MCF 10A (cell line): ENCODE measurements at regions not wholly inside any gene's neighbourhood (a gene's known extent, or its start where the extent isn't known, plus 50 kb on each side); places are given as distances from the start of the nearest gene placed in this dataset.
A peak's percentile ranks its signal among the peaks of the same experiment; 100 is the strongest.

ENCODE experiments used
- BruUV-seq: library from RNA; stranded (reverse); fragments of 400-500 nt; replicated peaks from 2 replicates; lab custom pipeline; 2021; lab: Mats Ljungman, UMichigan
- CTCF ChIA-PET: fragments of 300-600 bp; sonication (Branson Sonifier 250); formaldehyde crosslinking; extraction: SDS; loops from one replicate; lab custom pipeline; 2021; ENCODE audit warnings: antibody characterized with exemption, inconsistent platforms; lab: Yijun Ruan, JAX
- POLR2A ChIA-PET: fragments of 300-600, 350-650 bp; sonication (Branson Sonifier 250); formaldehyde crosslinking; extraction: SDS; loops from one replicate; lab custom pipeline; 2020; ENCODE audit warnings: antibody characterized with exemption, inconsistent platforms; lab: Yijun Ruan, JAX
- DNase-seq: peaks from one replicate; pipeline ENCODE4 v3.0.0-alpha.2; 2018; ENCODE audit not compliant: unreplicated experiment
- H3K27ac Mint-ChIP-seq: one replicate; pipeline ENCODE4 v1.8.0; 2022; ENCODE audit warnings: mild to moderate bottlenecking, low read depth, mixed read lengths; ENCODE audit not compliant: unreplicated experiment
- H3K27me3 Mint-ChIP-seq: one replicate; pipeline ENCODE4 v1.8.0; 2022; ENCODE audit warnings: mixed read lengths; ENCODE audit not compliant: insufficient read depth, unreplicated experiment
- H3K36me3 Mint-ChIP-seq: one replicate; pipeline ENCODE4 v1.8.0; 2022; ENCODE audit warnings: mild to moderate bottlenecking, moderate library complexity, mixed read lengths; ENCODE audit not compliant: insufficient read depth, unreplicated experiment
- H3K4me1 Mint-ChIP-seq: one replicate; pipeline ENCODE4 v1.8.0; 2022; ENCODE audit warnings: mixed read lengths; ENCODE audit not compliant: insufficient read depth, unreplicated experiment
- H3K4me3 Mint-ChIP-seq: one replicate; pipeline ENCODE4 v1.8.0; 2022; ENCODE audit warnings: mild to moderate bottlenecking, moderate library complexity, mixed read lengths; ENCODE audit not compliant: unreplicated experiment
- H3K9me3 Mint-ChIP-seq: one replicate; pipeline ENCODE4 v1.8.0; 2022; ENCODE audit warnings: mixed read lengths; ENCODE audit not compliant: unreplicated experiment
- CTCF ChIP-seq: fragments of 200-600 bp; IDR thresholded peaks from one replicate; pipeline ENCODE4 v1.8.0; 2022; ENCODE audit warnings: antibody characterized with exemption, mild to moderate bottlenecking; ENCODE audit not compliant: unreplicated experiment
- intact Hi-C: fragments of 100-400 bp; cut with micrococcal nuclease; formaldehyde crosslinking; loops from 2 replicates; pipeline ENCODE4 v1.14.1; 2022

GRCh38 chr4:11507920-11508319 is 79.2 kb upstream of the HS3ST1 start:
- H3K27ac Mint-ChIP-seq = no peak overlapping the region
- H3K36me3 Mint-ChIP-seq = no peaks in the 10 kb centered on the region
- H3K27me3 Mint-ChIP-seq = no peaks in the 10 kb centered on the region
- DNase-seq = peak; percentile 33
- BruUV-seq = no TSS peak
- POLR2A ChIA-PET = no interaction called here
- CTCF ChIA-PET = interaction anchor here (0.6 to 1.0 kb wide), 2 partner anchors 159 to 212 kb away, joined by 3 read pairs; no protein-coding TSS in a partner anchor
- TF ChIP-seq CTCF = no peak
- no peaks in the 10 kb centered on the region for H3K9me3 Mint-ChIP-seq
- peaks cover 33% of the 10 kb centered on the region for H3K4me1 Mint-ChIP-seq
- H3K4me3 Mint-ChIP-seq = no peak overlapping the region
- intact Hi-C loops = no loop called here

- Mint-ChIP-seq H3K27me3 (no peaks in the 10 kb centered on the region), H3K4me3 (no peak overlapping the region), H3K27ac (no peak overlapping the region), H3K4me1 (peaks cover 23% of the 10 kb centered on the region), H3K36me3 (no peaks in the 10 kb centered on the region), H3K9me3 (no peaks in the 10 kb centered on the region)
- no peak for TF ChIP-seq CTCF
- CTCF ChIA-PET = no interaction called here
- intact Hi-C loops = no loop called here
- POLR2A ChIA-PET = interaction anchor here (0.8 to 1.5 kb wide), 3 partner anchors 10 to 137 kb away, joined by 3 to 4 read pairs (median 3); no protein-coding TSS in a partner anchor
- no peak for DNase-seq
- no TSS peak for BruUV-seq
These were observed 77.5 kb upstream of the HS3ST1 start for GRCh38 chr4:11506194-11506593.

GRCh38 chr4:11505221-11505971 is 76.7 kb upstream of the HS3ST1 start:
- H3K36me3 Mint-ChIP-seq = no peaks in the 10 kb centered on the region
- no peaks in the 10 kb centered on the region for H3K9me3 Mint-ChIP-seq
- DNase-seq = peak; percentile 89
- H3K4me3 Mint-ChIP-seq = no peak overlapping the region
- ChIA-PET CTCF (interaction anchor here (0.6 to 0.7 kb wide), 2 partner anchors 185 to 432 kb away, joined by 4 to 5 read pairs; no protein-coding TSS in a partner anchor), POLR2A (interaction anchor here (0.8 to 1.5 kb wide), 3 partner anchors 9 to 138 kb away, joined by 3 to 4 read pairs (median 3); no protein-coding TSS in a partner anchor)
- TF ChIP-seq CTCF = no peak
- no peaks in the 10 kb centered on the region for H3K27me3 Mint-ChIP-seq
- peak overlapping the region; percentile 8 for H3K27ac Mint-ChIP-seq
- intact Hi-C loops = no loop called here
- no TSS peak for BruUV-seq
- peaks cover 23% of the 10 kb centered on the region for H3K4me1 Mint-ChIP-seq

- intact Hi-C loops = no loop called here
- no peaks in the 10 kb centered on the region for H3K27me3 Mint-ChIP-seq
- CTCF ChIA-PET = no interaction called here
These were observed 74.5 kb upstream of the HS3ST1 start for GRCh38 chr4:11503166-11503565.

More at GRCh38 chr4:11503166-11503565, 74.5 kb upstream of the HS3ST1 start:
- H3K27ac Mint-ChIP-seq = no peak overlapping the region
- POLR2A ChIA-PET = no interaction called here
- no peak overlapping the region for H3K4me3 Mint-ChIP-seq
- peaks cover 26% of the 10 kb centered on the region for H3K4me1 Mint-ChIP-seq
- DNase-seq = no peak
- no peaks in the 10 kb centered on the region for H3K36me3 Mint-ChIP-seq
- no peaks in the 10 kb centered on the region for H3K9me3 Mint-ChIP-seq
- no TSS peak for BruUV-seq
- no peak for TF ChIP-seq CTCF
